ENCODE measurements at regions not wholly inside any gene's neighbourhood (a gene's known extent, or its start where the extent isn't known, plus 50 kb on each side); places are given as distances from the start of the nearest gene placed in this dataset.

- Histone ChIP-seq H3K27me3 (ENCODE audit: control insufficient read depth in 4 of 4, insufficient read depth in 4 of 4, low read length in 3 of 4) (no peaks in the 10 kb centered on the region), H3K4me3 (ENCODE audit: low read depth in 1 of 3, low read length in 3 of 3) (no peak overlapping the region), H3K9ac (ENCODE audit: low read depth in 1 of 2, low read length in 2 of 2) (no peak overlapping the region), H3K9me3 (ENCODE audit: control insufficient read depth in 4 of 4, low read length in 3 of 4) (no peaks in the 10 kb centered on the region), H3K27ac (ENCODE audit: low read depth in 1 of 2, low read length in 2 of 2) (no peak overlapping the region), H3K4me1 (ENCODE audit: control insufficient read depth in 4 of 4, insufficient read depth in 4 of 4, low read length in 3 of 4) (no peaks in the 10 kb centered on the region), H3K36me3 (ENCODE audit: control insufficient read depth in 4 of 4, insufficient read depth in 3 of 4, low read depth in 1 of 4, low read length in 3 of 4) (no peaks in the 10 kb centered on the region)
- no peak for TF ChIP-seq HNF4G (IDR thresholded peaks at IDR 0.05)
- no peak for TF ChIP-seq SP1 (IDR thresholded peaks at IDR 0.05)
- TF ChIP-seq REST (IDR thresholded peaks at IDR 0.05): no peak
- TF ChIP-seq NR2F2 (IDR thresholded peaks at IDR 0.05): no peak
- TF ChIP-seq RAD21 (IDR thresholded peaks at IDR 0.05): no peak
- no peak for DNase-seq (ENCODE audit: low spot score)
- WGBS: 56% methylated on average over 2 of the region's 2 CpGs
Measured at GRCh38 chr2:116411211-116411610, 1403.3 kb upstream of the DDX18 start.

GRCh38 chr2:116413659-116414058 is 1400.8 kb upstream of the DDX18 start:
- H3K9ac ChIP-seq (ENCODE audit: low read depth in 1 of 2, low read length in 2 of 2): no peak overlapping the region
- WGBS: 75% methylated on average over 5 of the region's 5 CpGs
- no peak overlapping the region for H3K27ac ChIP-seq (ENCODE audit: low read depth in 1 of 2, low read length in 2 of 2)
- H3K36me3 ChIP-seq (ENCODE audit: control insufficient read depth in 4 of 4, insufficient read depth in 3 of 4, low read depth in 1 of 4, low read length in 3 of 4): no peaks in the 10 kb centered on the region
- TF ChIP-seq YY1 (IDR thresholded peaks at IDR 0.05): no peak
- no peak for TF ChIP-seq HNF4A (conservative IDR thresholded peaks at IDR 0.05)
- no peak for TF ChIP-seq GABPA (IDR thresholded peaks at IDR 0.05 in 1 of 2, conservative IDR thresholded peaks at IDR 0.05 in 1 of 2)
- TF ChIP-seq FOXA1 (IDR thresholded peaks at IDR 0.05): no peak
- TF ChIP-seq EGR1 (IDR thresholded peaks at IDR 0.05; ENCODE audit: low read depth in 2 of 2): no peak
- TF ChIP-seq HNF4G (IDR thresholded peaks at IDR 0.05): no peak
- no peak for TF ChIP-seq TAF1 (conservative IDR thresholded peaks at IDR 0.05)
- no peak for TF ChIP-seq SP1 (IDR thresholded peaks at IDR 0.05)
- TF ChIP-seq RXRA (IDR thresholded peaks at IDR 0.05): no peak
- no peak for TF ChIP-seq JUND (IDR thresholded peaks at IDR 0.05)
- TF ChIP-seq RAD21 (IDR thresholded peaks at IDR 0.05): no peak
- no peak for DNase-seq (ENCODE audit: low spot score)
- H3K27me3 ChIP-seq (ENCODE audit: control insufficient read depth in 4 of 4, insufficient read depth in 4 of 4, low read length in 3 of 4): no peaks in the 10 kb centered on the region
- H3K4me1 ChIP-seq (ENCODE audit: control insufficient read depth in 4 of 4, insufficient read depth in 4 of 4, low read length in 3 of 4): no peaks in the 10 kb centered on the region
- no peak overlapping the region for H3K4me3 ChIP-seq (ENCODE audit: low read depth in 1 of 3, low read length in 3 of 3)
- no peaks in the 10 kb centered on the region for H3K9me3 ChIP-seq (ENCODE audit: control insufficient read depth in 4 of 4, low read length in 3 of 4)

GRCh38 chr2:116416731-116417377 is 1397.6 kb upstream of the DDX18 start:
- WGBS: 64% methylated on average over 3 of the region's 3 CpGs
- no peak overlapping the region for H3K27ac ChIP-seq (ENCODE audit: low read depth in 1 of 2, low read length in 2 of 2)
- H3K9ac ChIP-seq (ENCODE audit: low read depth in 1 of 2, low read length in 2 of 2): no peak overlapping the region
- H3K4me1 ChIP-seq (ENCODE audit: control insufficient read depth in 4 of 4, insufficient read depth in 4 of 4, low read length in 3 of 4): no peaks in the 10 kb centered on the region
- DNase-seq (ENCODE audit: low spot score): no peak
- H3K9me3 ChIP-seq (ENCODE audit: control insufficient read depth in 4 of 4, low read length in 3 of 4): no peaks in the 10 kb centered on the region
- H3K36me3 ChIP-seq (ENCODE audit: control insufficient read depth in 4 of 4, insufficient read depth in 3 of 4, low read depth in 1 of 4, low read length in 3 of 4): no peaks in the 10 kb centered on the region
- no peak overlapping the region for H3K4me3 ChIP-seq (ENCODE audit: low read depth in 1 of 3, low read length in 3 of 3)
- no peak for TF ChIP-seq ATF3 (IDR thresholded peaks at IDR 0.05)
- TF ChIP-seq, protein P1, sequence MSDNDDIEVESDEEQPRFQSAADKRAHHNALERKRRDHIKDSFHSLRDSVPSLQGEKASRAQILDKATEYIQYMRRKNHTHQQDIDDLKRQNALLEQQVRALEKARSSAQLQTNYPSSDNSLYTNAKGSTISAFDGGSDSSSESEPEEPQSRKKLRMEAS (IDR thresholded peaks at IDR 0.05): no peak
- TF ChIP-seq YY1 (IDR thresholded peaks at IDR 0.05): no peak
- TF ChIP-seq GABPA (IDR thresholded peaks at IDR 0.05 in 1 of 2, conservative IDR thresholded peaks at IDR 0.05 in 1 of 2): no peak
- no peak for TF ChIP-seq EGR1 (IDR thresholded peaks at IDR 0.05; ENCODE audit: low read depth in 2 of 2)
- TF ChIP-seq HNF4A (conservative IDR thresholded peaks at IDR 0.05): no peak
- TF ChIP-seq HNF4G (IDR thresholded peaks at IDR 0.05): no peak
- TF ChIP-seq JUND (IDR thresholded peaks at IDR 0.05): no peak
- TF ChIP-seq RXRA (IDR thresholded peaks at IDR 0.05): no peak
- TF ChIP-seq REST (IDR thresholded peaks at IDR 0.05): no peak
- TF ChIP-seq, protein P2, sequence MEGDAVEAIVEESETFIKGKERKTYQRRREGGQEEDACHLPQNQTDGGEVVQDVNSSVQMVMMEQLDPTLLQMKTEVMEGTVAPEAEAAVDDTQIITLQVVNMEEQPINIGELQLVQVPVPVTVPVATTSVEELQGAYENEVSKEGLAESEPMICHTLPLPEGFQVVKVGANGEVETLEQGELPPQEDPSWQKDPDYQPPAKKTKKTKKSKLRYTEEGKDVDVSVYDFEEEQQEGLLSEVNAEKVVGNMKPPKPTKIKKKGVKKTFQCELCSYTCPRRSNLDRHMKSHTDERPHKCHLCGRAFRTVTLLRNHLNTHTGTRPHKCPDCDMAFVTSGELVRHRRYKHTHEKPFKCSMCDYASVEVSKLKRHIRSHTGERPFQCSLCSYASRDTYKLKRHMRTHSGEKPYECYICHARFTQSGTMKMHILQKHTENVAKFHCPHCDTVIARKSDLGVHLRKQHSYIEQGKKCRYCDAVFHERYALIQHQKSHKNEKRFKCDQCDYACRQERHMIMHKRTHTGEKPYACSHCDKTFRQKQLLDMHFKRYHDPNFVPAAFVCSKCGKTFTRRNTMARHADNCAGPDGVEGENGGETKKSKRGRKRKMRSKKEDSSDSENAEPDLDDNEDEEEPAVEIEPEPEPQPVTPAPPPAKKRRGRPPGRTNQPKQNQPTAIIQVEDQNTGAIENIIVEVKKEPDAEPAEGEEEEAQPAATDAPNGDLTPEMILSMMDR (IDR thresholded peaks at IDR 0.05; ENCODE audit: low read depth, low read length, missing input control): no peak
- no peak for TF ChIP-seq FOXA1 (IDR thresholded peaks at IDR 0.05)
- no peak for TF ChIP-seq SP1 (IDR thresholded peaks at IDR 0.05)
- H3K27me3 ChIP-seq (ENCODE audit: control insufficient read depth in 4 of 4, insufficient read depth in 4 of 4, low read length in 3 of 4): no peaks in the 10 kb centered on the region
